NCI-H2227 treated with DMSO at 0.1 percent for 48 hours (cell line): ENCODE measurements at regions not wholly inside any gene's neighbourhood (a gene's known extent, or its start where the extent isn't known, plus 50 kb on each side); places are given as distances from the start of the nearest gene placed in this dataset.

ENCODE experiments used
- DNase-seq: peaks from one replicate; lab custom pipeline; 2025; lab: John Stamatoyannopoulos, UW

- no peak for DNase-seq
These were observed 81.3 kb upstream of the CCDC28A start for GRCh38 chr6:138692058-138692977.

GRCh38 chr6:138692978-138693909 lies 80.3 kb upstream of the CCDC28A start:
- DNase-seq = no peak

- no peak for DNase-seq
These were observed 78.4 kb upstream of the CCDC28A start for GRCh38 chr6:138695193-138695592.

GRCh38 chr6:138714493-138714892 lies 59.1 kb upstream of the CCDC28A start:
- no peak for DNase-seq

GRCh38 chr6:138716013-138716412 lies 57.6 kb upstream of the CCDC28A start:
- DNase-seq = no peak

- no peak for DNase-seq
These were observed 56.5 kb upstream of the CCDC28A start for GRCh38 chr6:138716971-138717665.

GRCh38 chr6:138719011-138719635 lies 54.4 kb upstream of the CCDC28A start:
- DNase-seq = no peak

- no peak for DNase-seq
These were observed 53.8 kb upstream of the CCDC28A start for GRCh38 chr6:138719744-138720143.

- DNase-seq = no peak
These were observed 50.9 kb upstream of the CCDC28A start for GRCh38 chr6:138722425-138723371.
